ENCODE measurements at regions not wholly inside any gene's neighbourhood (a gene's known extent, or its start where the extent isn't known, plus 50 kb on each side); places are given as distances from the start of the nearest gene placed in this dataset.

DNA sequence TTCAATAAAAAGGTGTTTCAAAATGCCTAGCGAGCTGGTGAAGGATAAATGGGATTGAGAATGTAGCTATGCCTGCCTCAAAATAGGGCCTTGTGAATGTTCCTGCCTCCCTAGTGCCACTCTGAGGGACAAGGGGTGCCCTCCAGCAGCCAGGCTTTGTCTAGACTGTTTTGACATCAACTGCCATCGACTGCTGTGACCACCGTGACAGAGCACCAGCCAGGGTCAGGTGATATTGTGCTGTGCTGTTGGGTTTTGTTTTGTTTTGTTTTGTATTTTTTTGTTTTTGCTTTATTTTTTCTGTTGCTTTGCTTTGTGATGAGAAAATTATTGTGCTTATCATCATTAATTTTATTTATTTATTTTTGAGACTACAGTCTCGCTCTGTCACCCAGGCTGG is 144.8 kb downstream of the SMAD6 start:
- TF ChIP-seq CTCF (IDR thresholded peaks at IDR 0.05; ENCODE audit: low read length) (no peak), EZH2 (IDR thresholded peaks at IDR 0.05; ENCODE audit: borderline replicate concordance, low read length) (no peak)
